ENCODE measurements at regions not wholly inside any gene's neighbourhood (a gene's known extent, or its start where the extent isn't known, plus 50 kb on each side); places are given as distances from the start of the nearest gene placed in this dataset.

- Histone ChIP-seq H3K36me3 (ENCODE audit: control insufficient read depth in 2 of 2, extremely low read depth in 1 of 2, insufficient read depth in 2 of 2, low read length in 2 of 2) (no peaks in the 10 kb centered on the region), H3K9me1 (ENCODE audit: control insufficient read depth, extremely low read depth, insufficient read depth, low read length) (no peaks in the 10 kb centered on the region), H3K27me3 (ENCODE audit: control insufficient read depth, extremely low read depth, insufficient read depth, low read length) (no peaks in the 10 kb centered on the region), H3K4me3 (ENCODE audit: control insufficient read depth in 2 of 3, extremely low read depth in 1 of 3, insufficient read depth in 2 of 3, low read depth in 1 of 3, low read length in 3 of 3) (no peak overlapping the region), H3K9me3 (ENCODE audit: control insufficient read depth, low read depth, low read length) (no peaks in the 10 kb centered on the region), H3K4me1 (ENCODE audit: control insufficient read depth, extremely low read depth, insufficient read depth, low read length) (no peaks in the 10 kb centered on the region), H3K79me2 (ENCODE audit: control insufficient read depth, insufficient read depth, low read length) (no peaks in the 10 kb centered on the region), H3K9ac (ENCODE audit: control insufficient read depth, extremely low read depth, insufficient read depth, low read length) (no peak overlapping the region), H3K4me2 (ENCODE audit: control insufficient read depth, extremely low read depth, insufficient read depth, low read depth, low read length) (no peak overlapping the region), H4K20me1 (ENCODE audit: control insufficient read depth, extremely low read depth, insufficient read depth, low read length) (no peaks in the 10 kb centered on the region), H3K27ac (ENCODE audit: control insufficient read depth, insufficient read depth, low read length) (no peak overlapping the region), H2AFZ (ENCODE audit: control insufficient read depth, low read length) (no peak overlapping the region)
- no peak for FAIRE-seq
- no peak for TF ChIP-seq EZH2 (IDR thresholded peaks at IDR 0.05; ENCODE audit: low read length)
- TF ChIP-seq CTCF (optimal IDR thresholded peaks at IDR 0.05 in 1 of 3, IDR thresholded peaks at IDR 0.05 in 1 of 3, conservative IDR thresholded peaks at IDR 0.05 in 1 of 3; ENCODE audit: extremely low read depth in 1 of 3, insufficient read depth in 2 of 3, low read length in 3 of 3), result no peak
- dilution Hi-C loops (cut with MboI; ENCODE audit: extremely low pct_ligation_motif_present, low sequenced_read_pairs), result no loop called here
- DNase-seq (ENCODE audit: low read depth, low spot score), result no peak
These were observed 1047.7 kb downstream of the C4orf33 start for GRCh38 chr4:130143656-130144055.

DNA sequence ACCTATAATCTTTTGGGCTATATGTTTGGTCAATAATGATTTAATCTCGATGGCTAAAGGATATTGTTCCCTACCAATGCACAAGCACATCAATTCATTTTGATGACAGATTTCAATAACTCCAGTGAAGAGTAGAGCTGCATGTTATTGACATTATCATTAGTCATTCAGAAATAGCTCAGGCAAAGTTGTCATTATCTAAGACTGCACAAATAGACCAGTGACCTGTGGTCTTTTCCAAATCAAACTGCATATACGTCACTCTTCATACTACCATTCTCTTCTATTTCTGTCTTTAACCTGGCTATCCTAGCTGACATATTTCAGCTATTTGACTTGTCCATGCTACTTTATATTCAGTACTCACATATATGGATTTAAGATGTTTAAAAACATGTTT, 1050.8 kb downstream of the C4orf33 start:
- dilution Hi-C loops (cut with MboI; ENCODE audit: extremely low pct_ligation_motif_present, low sequenced_read_pairs), result no loop called here

More for the DNA sequence above, 1050.8 kb downstream of the C4orf33 start:
- H3K27me3 ChIP-seq (ENCODE audit: control insufficient read depth, extremely low read depth, insufficient read depth, low read length), result no peaks in the 10 kb centered on the region
- H3K4me1 ChIP-seq (ENCODE audit: control insufficient read depth, extremely low read depth, insufficient read depth, low read length), result no peaks in the 10 kb centered on the region
- H3K4me3 ChIP-seq (ENCODE audit: control insufficient read depth in 2 of 3, extremely low read depth in 1 of 3, insufficient read depth in 2 of 3, low read depth in 1 of 3, low read length in 3 of 3), result no peak overlapping the region
- no peaks in the 10 kb centered on the region for H4K20me1 ChIP-seq (ENCODE audit: control insufficient read depth, extremely low read depth, insufficient read depth, low read length)
- no peaks in the 10 kb centered on the region for H3K9me3 ChIP-seq (ENCODE audit: control insufficient read depth, low read depth, low read length)
- H3K9me1 ChIP-seq (ENCODE audit: control insufficient read depth, extremely low read depth, insufficient read depth, low read length), result no peaks in the 10 kb centered on the region
- no peak overlapping the region for H2AFZ ChIP-seq (ENCODE audit: control insufficient read depth, low read length)
- no peaks in the 10 kb centered on the region for H3K79me2 ChIP-seq (ENCODE audit: control insufficient read depth, insufficient read depth, low read length)
- DNase-seq (ENCODE audit: low read depth, low spot score), result no peak
- H3K36me3 ChIP-seq (ENCODE audit: control insufficient read depth in 2 of 2, extremely low read depth in 1 of 2, insufficient read depth in 2 of 2, low read length in 2 of 2), result no peaks in the 10 kb centered on the region
- TF ChIP-seq CTCF (optimal IDR thresholded peaks at IDR 0.05 in 1 of 3, IDR thresholded peaks at IDR 0.05 in 1 of 3, conservative IDR thresholded peaks at IDR 0.05 in 1 of 3; ENCODE audit: extremely low read depth in 1 of 3, insufficient read depth in 2 of 3, low read length in 3 of 3) (no peak), EZH2 (IDR thresholded peaks at IDR 0.05; ENCODE audit: low read length) (no peak)
- no peak overlapping the region for H3K9ac ChIP-seq (ENCODE audit: control insufficient read depth, extremely low read depth, insufficient read depth, low read length)
- H3K27ac ChIP-seq (ENCODE audit: control insufficient read depth, insufficient read depth, low read length), result no peak overlapping the region
- no peak for FAIRE-seq
- H3K4me2 ChIP-seq (ENCODE audit: control insufficient read depth, extremely low read depth, insufficient read depth, low read depth, low read length), result no peak overlapping the region
